ENCODE measurements at regions not wholly inside any gene's neighbourhood (a gene's known extent, or its start where the extent isn't known, plus 50 kb on each side); places are given as distances from the start of the nearest gene placed in this dataset.

DNA sequence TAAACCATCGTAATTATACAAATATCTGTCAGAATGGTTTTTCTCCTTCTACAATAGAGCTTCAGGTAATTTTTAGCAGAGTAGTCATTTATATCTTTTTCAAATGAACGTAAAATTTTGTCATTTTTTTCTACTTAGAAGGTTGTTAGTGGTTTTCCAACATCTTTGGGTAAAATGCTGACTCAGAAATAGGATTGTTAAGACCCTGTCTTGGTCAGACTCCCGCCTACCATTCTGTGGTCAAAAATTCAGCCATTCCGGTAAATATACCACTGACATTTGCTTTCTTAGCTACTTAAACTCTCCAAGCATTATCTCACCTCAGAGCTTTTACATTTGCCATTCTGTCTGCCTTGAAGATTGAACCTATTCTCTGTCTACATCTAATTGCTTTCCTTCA is 154.1 kb upstream of the CDH19 start:
- Histone ChIP-seq H3K27me3 (no peaks in the 10 kb centered on the region), H2AFZ (replicated peaks) (no peak overlapping the region), H3K4me2 (no peak overlapping the region), H3K79me2 (ENCODE audit: low read depth) (no peaks in the 10 kb centered on the region), H3K9ac (no peak overlapping the region), H3K9me3 (ENCODE audit: low read depth) (no peaks in the 10 kb centered on the region), H3K27ac (no peak overlapping the region), H4K20me1 (ENCODE audit: low read depth) (no peaks in the 10 kb centered on the region), H3K4me1 (peaks cover 6% of the 10 kb centered on the region), H3F3A (ENCODE audit: low read depth) (peaks cover 7% of the 10 kb centered on the region), H3K36me3 (no peaks in the 10 kb centered on the region), H3K4me3 (no peak overlapping the region)
- Mint-ChIP-seq H3K36me3 (no peaks in the 10 kb centered on the region), H3K9me3 (no peaks in the 10 kb centered on the region), H3K4me1 (peaks cover 3% of the 10 kb centered on the region), H3K4me3 (no peak overlapping the region), H3K27me3 (ENCODE audit: insufficient read depth, low read depth) (no peaks in the 10 kb centered on the region), H3K27ac (no peak overlapping the region)
- DNase-seq (ENCODE audit: low spot score): no peak
- TF ChIP-seq EZH2 (IDR thresholded peaks at IDR 0.05) (no peak), EZH2phosphoT487 (IDR thresholded peaks at IDR 0.05) (no peak), CTCF (IDR thresholded peaks at IDR 0.05) (no peak)

DNA sequence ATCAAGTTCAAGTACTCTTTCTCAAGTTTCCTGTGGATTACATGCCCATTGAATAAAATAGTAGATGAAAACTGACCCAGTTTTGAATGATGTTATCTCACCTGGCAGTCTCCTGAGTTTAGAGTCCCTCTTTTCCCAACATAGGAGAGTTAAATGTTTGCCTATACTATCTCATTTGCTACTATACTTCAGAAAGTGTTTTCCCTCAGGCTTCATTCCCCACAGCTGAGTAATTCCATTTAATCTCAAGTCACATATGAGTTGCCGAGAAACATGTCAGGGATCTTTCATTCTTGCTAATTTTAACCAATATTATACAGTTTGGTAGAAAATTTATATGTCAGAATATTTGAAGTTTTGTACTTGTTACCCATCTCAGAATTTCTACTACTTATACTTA is 150.4 kb upstream of the CDH19 start:
- no peak for DNase-seq (ENCODE audit: low spot score)

GRCh38 chr18:66752733-66753132 is 148.8 kb upstream of the CDH19 start:
- DNase-seq (ENCODE audit: low spot score): no peak
- Histone ChIP-seq H3K4me3 (no peak overlapping the region), H3K36me3 (no peaks in the 10 kb centered on the region), H3K79me2 (ENCODE audit: low read depth) (no peaks in the 10 kb centered on the region), H3K9ac (no peak overlapping the region), H3K4me2 (no peak overlapping the region), H2AFZ (replicated peaks) (no peak overlapping the region), H3K27me3 (no peaks in the 10 kb centered on the region), H3K9me3 (ENCODE audit: low read depth) (no peaks in the 10 kb centered on the region), H4K20me1 (ENCODE audit: low read depth) (no peaks in the 10 kb centered on the region), H3K27ac (no peak overlapping the region), H3K4me1 (peaks cover 6% of the 10 kb centered on the region), H3F3A (ENCODE audit: low read depth) (peaks cover 7% of the 10 kb centered on the region)
- Mint-ChIP-seq H3K4me1 (peaks cover 6% of the 10 kb centered on the region), H3K27me3 (ENCODE audit: insufficient read depth, low read depth) (peaks cover 3% of the 10 kb centered on the region), H3K4me3 (no peak overlapping the region), H3K27ac (no peak overlapping the region), H3K9me3 (no peaks in the 10 kb centered on the region), H3K36me3 (no peaks in the 10 kb centered on the region)
- no peak for TF ChIP-seq CTCF (IDR thresholded peaks at IDR 0.05)
- no peak for TF ChIP-seq EZH2 (IDR thresholded peaks at IDR 0.05)
- no peak for TF ChIP-seq EZH2phosphoT487 (IDR thresholded peaks at IDR 0.05)

More for the DNA sequence above, 150.4 kb upstream of the CDH19 start:
- Mint-ChIP-seq H3K27ac (no peak overlapping the region), H3K36me3 (no peaks in the 10 kb centered on the region), H3K27me3 (ENCODE audit: insufficient read depth, low read depth) (peaks cover 3% of the 10 kb centered on the region), H3K4me3 (no peak overlapping the region), H3K4me1 (peaks cover 6% of the 10 kb centered on the region), H3K9me3 (no peaks in the 10 kb centered on the region)
- Histone ChIP-seq H3K27ac (no peak overlapping the region), H3K9me3 (ENCODE audit: low read depth) (no peaks in the 10 kb centered on the region), H3K79me2 (ENCODE audit: low read depth) (no peaks in the 10 kb centered on the region), H3K9ac (no peak overlapping the region), H3K27me3 (no peaks in the 10 kb centered on the region), H3F3A (ENCODE audit: low read depth) (peaks cover 7% of the 10 kb centered on the region), H4K20me1 (ENCODE audit: low read depth) (no peaks in the 10 kb centered on the region), H2AFZ (replicated peaks) (no peak overlapping the region), H3K4me3 (no peak overlapping the region), H3K4me1 (peaks cover 6% of the 10 kb centered on the region), H3K4me2 (no peak overlapping the region), H3K36me3 (no peaks in the 10 kb centered on the region)
- no peak for TF ChIP-seq CTCF (IDR thresholded peaks at IDR 0.05)
- no peak for TF ChIP-seq EZH2 (IDR thresholded peaks at IDR 0.05)
- TF ChIP-seq EZH2phosphoT487 (IDR thresholded peaks at IDR 0.05): no peak
